Bronchial epithelial cell (primary cell): ENCODE measurements at regions not wholly inside any gene's neighbourhood (a gene's known extent, or its start where the extent isn't known, plus 50 kb on each side); places are given as distances from the start of the nearest gene placed in this dataset.

ENCODE experiments used
- DNase-seq: peaks from one replicate; pipeline ENCODE4 v3.0.0-alpha.2; 2010; ENCODE audit warnings: low read depth
- FAIRE-seq: peaks from 2 replicates; lab custom pipeline; 2011; peaks lifted over from hg19 to GRCh38; lab: Jason Lieb, UNC
- H3K27me3 ChIP-seq: 2 replicates; pipeline ENCODE4 v1.5.1; 2011; ENCODE audit warnings: low read length; ENCODE audit not compliant: control insufficient read depth, insufficient read depth
- H3K36me3 ChIP-seq: 2 replicates; pipeline ENCODE4 v1.5.1; 2011; ENCODE audit warnings: low read length; ENCODE audit not compliant: control insufficient read depth, insufficient read depth
- H3K4me3 ChIP-seq: 2 replicates; pipeline ENCODE4 v1.5.1; 2011; ENCODE audit warnings: mild to moderate bottlenecking, low read depth, low read length, control low read depth
- TF ChIP-seq, protein P1 (sequence below): IDR thresholded peaks from 2 replicates; pipeline ENCODE4 v1.5.1; 2011; ENCODE audit warnings: mild to moderate bottlenecking, moderate library complexity, low read length, control low read depth, inconsistent platforms; ENCODE audit not compliant: insufficient read depth, severe bottlenecking

DNA sequence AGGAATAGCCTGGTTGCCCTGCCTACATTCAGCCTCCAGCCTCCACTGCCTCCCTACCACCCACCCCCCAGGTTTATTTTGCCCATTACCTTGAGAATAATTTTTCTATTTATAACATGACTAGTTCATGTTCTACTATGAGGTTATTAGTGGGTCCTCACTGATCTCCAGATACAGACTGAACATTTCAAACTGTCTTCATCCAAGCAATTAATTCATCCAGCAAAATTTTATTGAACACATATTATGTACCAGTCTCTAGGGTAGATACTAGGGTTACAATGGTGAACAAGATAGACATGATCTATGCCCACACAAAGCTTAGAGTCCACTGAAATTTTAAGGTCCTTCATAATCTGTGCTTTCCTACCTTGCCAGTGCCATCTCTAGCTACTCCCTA lies 51.6 kb upstream of the FHIP2A start:
- TF ChIP-seq, protein P1, sequence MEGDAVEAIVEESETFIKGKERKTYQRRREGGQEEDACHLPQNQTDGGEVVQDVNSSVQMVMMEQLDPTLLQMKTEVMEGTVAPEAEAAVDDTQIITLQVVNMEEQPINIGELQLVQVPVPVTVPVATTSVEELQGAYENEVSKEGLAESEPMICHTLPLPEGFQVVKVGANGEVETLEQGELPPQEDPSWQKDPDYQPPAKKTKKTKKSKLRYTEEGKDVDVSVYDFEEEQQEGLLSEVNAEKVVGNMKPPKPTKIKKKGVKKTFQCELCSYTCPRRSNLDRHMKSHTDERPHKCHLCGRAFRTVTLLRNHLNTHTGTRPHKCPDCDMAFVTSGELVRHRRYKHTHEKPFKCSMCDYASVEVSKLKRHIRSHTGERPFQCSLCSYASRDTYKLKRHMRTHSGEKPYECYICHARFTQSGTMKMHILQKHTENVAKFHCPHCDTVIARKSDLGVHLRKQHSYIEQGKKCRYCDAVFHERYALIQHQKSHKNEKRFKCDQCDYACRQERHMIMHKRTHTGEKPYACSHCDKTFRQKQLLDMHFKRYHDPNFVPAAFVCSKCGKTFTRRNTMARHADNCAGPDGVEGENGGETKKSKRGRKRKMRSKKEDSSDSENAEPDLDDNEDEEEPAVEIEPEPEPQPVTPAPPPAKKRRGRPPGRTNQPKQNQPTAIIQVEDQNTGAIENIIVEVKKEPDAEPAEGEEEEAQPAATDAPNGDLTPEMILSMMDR = no peak
- FAIRE-seq (no peak), DNase-seq (no peak)
- no peaks in the 10 kb centered on the region for H3K36me3 ChIP-seq
- no peaks in the 10 kb centered on the region for H3K27me3 ChIP-seq
- H3K4me3 ChIP-seq = no peak overlapping the region

GRCh38 chr10:114771157-114771556 lies 50.4 kb upstream of the FHIP2A start:
- H3K36me3 ChIP-seq = no peaks in the 10 kb centered on the region
- H3K27me3 ChIP-seq = no peaks in the 10 kb centered on the region
- H3K4me3 ChIP-seq = no peak overlapping the region
- FAIRE-seq = no peak
- TF ChIP-seq, protein P1 = no peak
- no peak for DNase-seq

DNA sequence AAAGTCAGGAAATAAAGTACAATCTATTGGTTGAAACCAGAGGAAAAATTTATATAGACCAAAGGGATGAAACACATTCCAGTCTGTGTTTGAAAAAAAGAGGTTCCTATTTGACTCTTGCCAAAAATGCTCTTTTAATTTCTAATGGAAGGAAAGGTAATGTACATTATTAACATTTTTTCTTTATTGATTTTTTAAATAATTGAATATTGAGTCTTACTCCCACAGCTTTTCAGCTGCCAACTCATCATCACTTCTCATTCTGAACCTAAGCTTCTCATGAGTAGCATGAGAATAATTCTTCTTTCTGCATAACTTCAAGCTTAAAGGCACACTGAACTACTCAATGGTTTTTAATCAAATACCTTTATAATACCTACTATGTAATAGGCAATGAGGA lies 49.8 kb upstream of the FHIP2A start:
- TF ChIP-seq, protein P1 = no peak
- Histone ChIP-seq H3K4me3 (no peak overlapping the region), H3K36me3 (no peaks in the 10 kb centered on the region), H3K27me3 (no peaks in the 10 kb centered on the region)
- no peak for FAIRE-seq
- no peak for DNase-seq
